GM12873 (cell line): ENCODE measurements at regions not wholly inside any gene's neighbourhood (a gene's known extent, or its start where the extent isn't known, plus 50 kb on each side); places are given as distances from the start of the nearest gene placed in this dataset.

ENCODE experiments used
- TF ChIP-seq, protein P1 (sequence below): IDR thresholded peaks from 2 replicates; pipeline ENCODE4 v1.5.1; 2012; ENCODE audit warnings: low read depth, mild to moderate bottlenecking, moderate library complexity, low read length, control low read depth; ENCODE audit not compliant: insufficient read depth; ENCODE audit errors: missing control alignments

DNA sequence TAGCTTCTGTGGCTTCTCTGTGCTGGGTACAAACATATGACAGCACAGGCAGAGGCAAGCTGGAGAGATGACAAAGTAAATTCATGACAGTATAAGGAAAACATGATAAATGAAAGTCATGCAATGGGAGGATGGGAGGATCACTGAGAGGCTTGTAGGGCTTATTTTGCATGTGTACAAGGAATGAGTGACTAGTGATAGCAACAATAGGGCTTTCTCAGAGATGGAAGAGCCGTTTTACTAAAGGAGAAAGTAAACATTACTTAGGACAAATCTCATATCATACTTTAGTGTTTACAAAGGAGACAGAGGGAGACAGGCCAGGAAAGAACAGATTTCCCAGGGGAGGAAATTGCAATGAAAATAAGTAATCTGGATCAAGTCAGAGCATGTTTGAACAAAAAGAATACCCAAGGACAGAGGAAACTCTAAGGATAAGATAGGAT lies 82.5 kb upstream of the RBMS1 start:
- TF ChIP-seq, protein P1, sequence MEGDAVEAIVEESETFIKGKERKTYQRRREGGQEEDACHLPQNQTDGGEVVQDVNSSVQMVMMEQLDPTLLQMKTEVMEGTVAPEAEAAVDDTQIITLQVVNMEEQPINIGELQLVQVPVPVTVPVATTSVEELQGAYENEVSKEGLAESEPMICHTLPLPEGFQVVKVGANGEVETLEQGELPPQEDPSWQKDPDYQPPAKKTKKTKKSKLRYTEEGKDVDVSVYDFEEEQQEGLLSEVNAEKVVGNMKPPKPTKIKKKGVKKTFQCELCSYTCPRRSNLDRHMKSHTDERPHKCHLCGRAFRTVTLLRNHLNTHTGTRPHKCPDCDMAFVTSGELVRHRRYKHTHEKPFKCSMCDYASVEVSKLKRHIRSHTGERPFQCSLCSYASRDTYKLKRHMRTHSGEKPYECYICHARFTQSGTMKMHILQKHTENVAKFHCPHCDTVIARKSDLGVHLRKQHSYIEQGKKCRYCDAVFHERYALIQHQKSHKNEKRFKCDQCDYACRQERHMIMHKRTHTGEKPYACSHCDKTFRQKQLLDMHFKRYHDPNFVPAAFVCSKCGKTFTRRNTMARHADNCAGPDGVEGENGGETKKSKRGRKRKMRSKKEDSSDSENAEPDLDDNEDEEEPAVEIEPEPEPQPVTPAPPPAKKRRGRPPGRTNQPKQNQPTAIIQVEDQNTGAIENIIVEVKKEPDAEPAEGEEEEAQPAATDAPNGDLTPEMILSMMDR, result no peak

DNA sequence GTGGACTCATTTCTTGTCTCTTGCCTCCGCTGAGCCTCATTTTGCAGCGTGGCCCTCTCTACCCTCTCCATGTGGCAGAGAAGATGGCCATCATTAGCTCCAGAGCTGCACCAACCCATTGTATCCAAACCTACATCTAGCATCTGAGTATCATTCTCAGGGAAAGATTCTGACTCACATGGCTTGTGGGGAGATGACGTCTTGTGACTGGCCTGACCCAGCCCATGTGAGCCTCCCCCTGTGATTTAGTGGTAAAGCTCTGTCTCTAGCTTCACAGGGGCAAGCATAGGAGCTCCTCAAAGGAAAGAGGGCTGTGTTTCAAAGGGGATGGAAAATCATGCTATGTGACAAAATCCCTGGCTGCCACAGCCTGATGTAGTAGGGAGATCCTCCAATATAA lies 87.4 kb upstream of the RBMS1 start:
- TF ChIP-seq, protein P1, result no peak

DNA sequence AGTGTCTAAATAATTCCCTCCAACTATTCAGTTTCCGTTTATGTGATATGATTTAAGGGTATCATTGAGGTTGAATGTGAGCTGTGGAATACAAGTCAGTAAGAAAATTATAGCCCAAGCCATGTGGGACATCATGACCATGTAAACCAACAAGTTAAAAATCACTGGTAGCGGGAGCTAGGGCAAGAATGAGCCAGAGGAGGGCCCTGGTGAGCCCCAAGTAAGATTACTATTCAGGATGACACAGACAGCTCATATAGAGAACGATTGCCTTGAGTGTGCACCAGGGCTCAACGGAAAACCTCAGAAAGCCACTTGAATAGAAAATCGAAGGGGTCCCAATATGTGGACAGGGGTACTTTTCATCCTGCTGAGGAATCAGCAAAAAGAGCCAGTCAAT lies 87.8 kb upstream of the RBMS1 start:
- TF ChIP-seq, protein P1, result no peak

DNA sequence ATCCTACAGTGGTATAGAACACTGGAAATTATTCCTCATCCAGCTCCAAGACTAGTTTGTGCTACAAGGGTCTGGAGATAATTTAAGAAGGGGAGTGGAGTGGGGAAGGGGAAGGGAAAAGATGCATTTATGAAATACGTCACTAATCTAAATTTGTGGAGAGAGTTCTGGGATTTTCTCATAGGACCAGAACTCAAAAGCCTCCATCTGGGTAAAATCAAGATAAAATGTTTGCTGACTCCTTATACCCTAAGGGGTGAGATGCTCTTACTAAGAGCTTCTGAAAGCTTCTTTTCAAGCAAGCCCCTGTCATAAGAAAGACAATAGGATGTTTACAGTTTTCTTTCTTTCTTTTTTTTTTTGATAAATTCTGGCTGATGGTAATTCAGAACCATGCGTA lies 88.5 kb upstream of the RBMS1 start:
- TF ChIP-seq, protein P1, result no peak

DNA sequence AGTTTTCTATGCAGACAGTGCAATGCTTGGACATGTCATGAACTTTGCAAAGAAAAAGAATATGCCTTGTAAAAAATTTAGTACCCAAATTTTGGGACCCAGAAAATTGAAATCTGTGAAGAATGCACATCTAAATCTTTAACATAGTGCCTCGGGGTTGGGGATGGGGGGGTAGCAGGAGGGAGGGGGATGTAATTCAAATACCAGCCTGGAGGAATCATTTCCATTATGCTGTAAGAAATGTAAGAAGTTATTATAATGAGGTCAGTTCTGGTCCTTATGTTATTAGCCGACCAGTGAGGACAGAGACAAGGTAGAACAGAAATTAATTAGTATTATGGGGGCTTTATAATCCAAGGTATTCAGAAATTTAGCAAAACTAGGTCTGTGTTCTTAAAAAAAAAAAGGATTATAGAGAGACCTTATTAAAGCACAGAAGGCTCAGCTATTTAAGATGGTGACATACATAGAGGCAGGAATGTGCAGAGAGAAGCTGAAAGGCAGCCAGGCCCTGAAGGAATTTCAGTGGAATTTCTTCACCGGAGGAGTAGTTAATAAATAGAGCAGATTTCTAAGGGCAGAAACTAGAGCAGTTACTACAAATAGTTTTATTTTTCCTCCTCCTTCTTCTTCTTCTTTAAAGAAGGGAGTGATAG lies 89.0 kb upstream of the RBMS1 start:
- TF ChIP-seq, protein P1, result no peak

DNA sequence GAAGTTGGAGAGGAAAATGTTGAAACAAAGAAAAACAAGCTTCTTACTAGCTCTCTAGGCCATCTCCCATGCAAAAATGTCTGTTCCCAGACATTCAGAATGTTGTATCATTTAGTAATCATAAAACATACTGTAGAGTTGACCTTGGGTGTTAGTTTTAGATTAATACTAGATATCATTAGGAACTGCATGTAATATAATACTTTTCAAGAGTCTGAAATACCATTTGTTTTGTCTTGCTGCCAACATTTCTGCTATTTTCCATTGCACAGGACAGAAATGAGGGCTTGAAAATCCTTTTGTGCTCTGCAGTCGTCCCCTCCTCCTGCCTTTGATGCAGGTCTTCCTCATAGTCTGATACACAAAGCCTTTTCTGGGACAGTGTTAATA lies 89.5 kb upstream of the RBMS1 start:
- TF ChIP-seq, protein P1, result no peak

DNA sequence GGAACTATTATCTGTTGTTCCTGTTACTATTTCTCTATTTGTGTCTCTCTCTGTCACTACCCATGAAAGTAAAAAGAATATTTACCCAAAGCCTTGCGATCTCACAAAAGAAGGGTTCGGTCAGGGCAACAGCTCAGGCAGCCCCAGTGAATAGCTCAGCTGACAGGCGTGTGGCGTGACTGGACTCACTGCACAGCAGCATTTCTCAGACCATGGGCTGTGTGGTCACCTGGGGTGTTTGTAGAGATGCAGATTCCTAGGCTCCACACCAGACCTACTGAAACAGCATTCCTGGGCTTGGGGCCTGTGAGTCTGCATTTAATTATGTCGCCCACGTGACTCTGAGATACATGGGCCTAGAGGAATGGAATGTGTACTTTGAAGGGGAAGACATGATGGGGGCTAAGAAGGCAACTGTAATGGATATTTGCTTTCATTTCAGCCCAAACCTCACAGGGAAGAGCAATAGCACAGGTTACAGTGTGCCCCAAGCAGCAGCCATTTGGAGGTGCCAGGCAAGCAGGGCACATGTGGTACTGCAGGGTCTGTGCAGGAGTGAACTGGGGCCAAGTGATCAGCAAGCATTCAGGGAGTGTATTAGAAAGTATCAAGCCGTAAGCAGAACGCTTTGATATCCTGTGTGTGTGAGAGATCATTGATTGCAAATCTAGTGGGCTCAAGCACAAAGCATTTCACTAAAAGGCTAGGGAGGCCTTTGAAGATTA lies 90.4 kb upstream of the RBMS1 start:
- TF ChIP-seq, protein P1, result no peak
